ENCODE measurements at regions not wholly inside any gene's neighbourhood (a gene's known extent, or its start where the extent isn't known, plus 50 kb on each side); places are given as distances from the start of the nearest gene placed in this dataset.

DNA sequence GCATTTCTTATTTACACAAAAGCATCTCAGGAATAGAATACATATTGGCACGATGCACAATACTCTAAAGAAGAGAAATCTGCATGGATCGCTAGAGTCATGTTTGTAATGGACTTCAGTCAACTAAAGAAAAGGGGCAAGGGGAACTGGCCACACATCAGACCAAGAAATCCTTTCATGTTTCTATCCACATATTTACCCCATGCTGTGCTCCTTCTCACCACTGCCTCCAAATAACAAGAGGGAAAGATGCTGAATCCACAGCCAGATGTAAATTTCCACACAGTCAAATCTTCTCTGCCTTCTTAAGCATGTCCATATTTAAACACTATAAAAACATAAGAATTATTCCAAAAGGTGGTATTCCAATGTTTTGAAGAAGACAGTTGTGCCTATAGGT lies 67.6 kb downstream of the COX18 start:
- no peak for DNase-seq
- no peaks in the 10 kb centered on the region for H3K36me3 ChIP-seq (replicated peaks; ENCODE audit: control insufficient read depth, insufficient read depth, low read length)
- H3K27me3 ChIP-seq (ENCODE audit: control insufficient read depth, insufficient read depth, low read length) = no peaks in the 10 kb centered on the region
- H3K4me3 ChIP-seq (ENCODE audit: insufficient read depth, low read depth, low read length) = no peak overlapping the region

DNA sequence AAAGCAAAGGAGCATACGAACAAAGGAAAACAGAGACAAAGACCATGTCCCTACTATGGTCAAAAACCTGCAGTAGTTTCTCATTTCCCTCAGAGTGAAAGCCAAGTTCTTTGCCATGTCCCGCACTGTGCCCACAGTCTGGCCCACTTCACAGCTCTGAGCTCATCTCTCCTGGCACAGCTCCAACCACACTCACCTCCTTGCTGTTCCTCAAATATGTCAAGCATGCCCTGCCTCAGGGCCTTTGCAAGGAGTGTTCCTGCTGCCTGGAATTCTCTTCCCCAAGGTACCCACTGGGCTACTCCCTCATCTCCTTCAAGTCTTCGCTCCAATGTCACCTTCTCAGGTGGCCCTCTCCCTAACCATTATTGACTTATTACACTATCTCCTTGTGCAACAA lies 72.1 kb downstream of the COX18 start:
- H3K4me3 ChIP-seq (ENCODE audit: insufficient read depth, low read depth, low read length) = no peak overlapping the region
- H3K36me3 ChIP-seq (replicated peaks; ENCODE audit: control insufficient read depth, insufficient read depth, low read length) = no peaks in the 10 kb centered on the region
- no peak for DNase-seq
- H3K27me3 ChIP-seq (ENCODE audit: control insufficient read depth, insufficient read depth, low read length) = no peaks in the 10 kb centered on the region

DNA sequence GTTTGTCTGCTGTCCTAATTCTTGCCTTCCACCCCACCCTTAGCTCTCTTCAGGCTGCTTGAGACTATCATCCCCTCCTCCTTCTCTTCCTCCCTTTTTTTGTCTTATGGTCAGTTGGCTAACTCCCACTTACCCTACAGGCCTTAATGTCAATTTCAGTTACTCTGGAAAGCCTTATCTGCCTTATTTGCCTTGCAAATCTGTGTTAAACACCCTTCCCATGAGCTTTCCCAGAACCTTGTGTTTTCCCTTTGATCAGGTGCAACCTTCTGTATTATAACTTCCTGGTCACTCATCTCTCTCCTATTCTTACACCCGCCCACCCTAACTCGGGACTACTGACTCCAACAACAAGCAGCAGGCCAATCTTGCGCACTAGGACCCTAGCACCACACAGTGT lies 74.8 kb downstream of the COX18 start:
- H3K4me3 ChIP-seq (ENCODE audit: insufficient read depth, low read depth, low read length) = no peak overlapping the region

DNA sequence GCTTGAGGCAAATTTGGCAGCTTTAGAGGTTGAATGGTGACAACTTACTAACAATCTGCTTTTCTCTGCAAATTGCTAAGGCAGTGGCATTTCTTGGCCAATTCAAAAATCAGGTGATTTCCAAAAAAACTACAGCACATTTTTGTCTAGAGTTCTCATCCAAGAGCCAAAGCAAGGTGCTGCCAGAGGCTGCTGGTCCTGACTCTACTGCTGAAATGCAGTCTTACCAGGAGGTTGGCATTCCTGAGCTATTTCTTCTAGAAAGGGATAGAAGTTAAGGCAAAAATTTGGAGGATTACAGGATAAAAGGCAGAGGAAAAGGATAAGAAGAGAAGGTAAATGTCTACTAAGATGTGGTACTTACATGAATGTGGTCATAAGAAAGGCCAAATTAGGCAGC lies 75.6 kb downstream of the COX18 start:
- Histone ChIP-seq H3K36me3 (replicated peaks; ENCODE audit: control insufficient read depth, insufficient read depth, low read length) (no peaks in the 10 kb centered on the region), H3K27me3 (ENCODE audit: control insufficient read depth, insufficient read depth, low read length) (no peaks in the 10 kb centered on the region), H3K4me3 (ENCODE audit: insufficient read depth, low read depth, low read length) (no peak overlapping the region)
- no peak for DNase-seq

More for the DNA sequence above, 74.8 kb downstream of the COX18 start:
- no peak for DNase-seq
- Histone ChIP-seq H3K27me3 (ENCODE audit: control insufficient read depth, insufficient read depth, low read length) (no peaks in the 10 kb centered on the region), H3K36me3 (replicated peaks; ENCODE audit: control insufficient read depth, insufficient read depth, low read length) (no peaks in the 10 kb centered on the region)

DNA sequence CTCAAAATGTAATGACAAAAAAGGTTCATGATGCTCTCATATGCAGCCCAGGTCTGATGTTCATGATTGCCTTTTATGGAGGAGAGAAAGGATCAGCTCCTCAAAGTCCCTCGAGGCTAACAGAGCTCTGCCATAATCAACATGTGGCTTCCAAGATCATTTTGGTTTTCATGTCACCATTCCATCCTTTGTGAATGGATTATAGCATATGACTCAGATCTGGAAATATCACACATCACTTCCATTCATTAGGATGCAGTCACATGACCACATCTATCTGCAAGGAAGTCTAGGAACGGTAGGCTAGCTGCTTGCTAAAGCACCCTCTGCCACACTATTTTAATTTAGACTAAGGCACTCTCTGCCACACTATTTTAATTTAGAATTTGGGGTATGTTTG lies 77.6 kb downstream of the COX18 start:
- Histone ChIP-seq H3K36me3 (replicated peaks; ENCODE audit: control insufficient read depth, insufficient read depth, low read length) (no peaks in the 10 kb centered on the region), H3K4me3 (ENCODE audit: insufficient read depth, low read depth, low read length) (no peak overlapping the region), H3K27me3 (ENCODE audit: control insufficient read depth, insufficient read depth, low read length) (no peaks in the 10 kb centered on the region)
- no peak for DNase-seq

DNA sequence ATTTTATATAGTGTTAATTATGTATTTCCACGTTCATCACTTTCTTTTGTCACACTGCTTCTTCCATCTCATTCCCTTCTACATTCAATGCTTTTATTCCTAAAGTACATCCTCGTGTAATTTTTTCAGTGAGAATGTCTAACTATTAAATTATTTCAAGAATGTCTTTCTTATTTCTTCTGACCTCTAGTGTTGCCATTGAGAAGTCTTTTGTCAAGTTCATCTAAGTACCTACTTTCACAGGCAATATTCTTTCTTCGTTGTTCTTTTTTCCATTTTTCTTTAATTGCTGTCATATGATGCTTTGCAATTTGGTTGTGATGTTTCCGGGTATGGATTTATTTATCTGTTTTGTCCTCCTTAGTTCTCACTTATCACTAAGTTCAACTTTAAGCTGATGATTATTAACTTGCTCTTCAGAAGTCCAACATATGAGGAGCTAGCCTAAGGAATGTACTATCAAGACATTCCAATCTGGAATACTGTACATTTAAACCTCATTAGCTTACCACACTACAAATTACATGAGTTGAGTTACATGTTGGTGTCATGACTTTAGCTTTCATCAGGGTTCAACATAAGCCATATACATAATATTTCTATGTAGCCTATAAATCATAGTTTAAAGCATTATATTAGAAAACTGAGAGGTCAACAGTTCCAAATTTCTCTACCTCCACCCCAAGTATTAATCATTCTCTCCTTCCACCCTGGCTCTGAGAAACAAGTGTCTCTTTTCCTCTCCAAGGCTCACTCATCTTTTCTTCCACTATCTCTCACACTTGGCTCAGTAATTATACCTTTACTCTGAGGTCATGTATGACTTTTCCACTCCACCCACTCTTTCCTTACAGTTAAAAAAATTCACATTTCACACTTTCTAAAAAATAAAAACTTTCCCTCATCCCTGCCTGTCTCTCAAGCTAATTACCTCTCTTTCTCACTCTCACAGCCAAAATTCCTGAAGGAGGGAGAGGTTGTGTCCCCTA lies 81.5 kb downstream of the COX18 start:
- H3K4me3 ChIP-seq (ENCODE audit: insufficient read depth, low read depth, low read length) = no peak overlapping the region
- H3K36me3 ChIP-seq (replicated peaks; ENCODE audit: control insufficient read depth, insufficient read depth, low read length) = no peaks in the 10 kb centered on the region
- no peaks in the 10 kb centered on the region for H3K27me3 ChIP-seq (ENCODE audit: control insufficient read depth, insufficient read depth, low read length)
- DNase-seq = no peak

DNA sequence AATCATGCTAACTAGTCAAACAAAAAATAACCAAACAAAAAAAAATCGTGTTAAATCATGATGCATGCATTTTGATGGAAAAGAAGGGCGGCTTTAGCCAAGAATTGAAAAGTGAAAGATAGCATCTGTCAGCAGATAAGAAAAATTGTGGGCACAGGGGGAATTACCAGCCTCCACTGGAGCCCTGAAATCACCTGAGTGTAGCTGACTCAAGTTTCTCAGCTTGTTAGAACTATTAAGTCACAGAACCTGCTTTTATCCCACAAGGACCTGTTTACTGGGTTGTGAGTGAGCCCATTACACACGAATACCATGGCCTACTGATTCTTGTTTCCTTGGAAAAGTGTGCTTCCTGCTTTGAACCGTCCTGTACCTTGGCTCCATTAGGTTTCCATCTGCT lies 85.2 kb downstream of the COX18 start:
- no peaks in the 10 kb centered on the region for H3K27me3 ChIP-seq (ENCODE audit: control insufficient read depth, insufficient read depth, low read length)
- DNase-seq = no peak
- no peak overlapping the region for H3K4me3 ChIP-seq (ENCODE audit: insufficient read depth, low read depth, low read length)
- H3K36me3 ChIP-seq (replicated peaks; ENCODE audit: control insufficient read depth, insufficient read depth, low read length) = no peaks in the 10 kb centered on the region

DNA sequence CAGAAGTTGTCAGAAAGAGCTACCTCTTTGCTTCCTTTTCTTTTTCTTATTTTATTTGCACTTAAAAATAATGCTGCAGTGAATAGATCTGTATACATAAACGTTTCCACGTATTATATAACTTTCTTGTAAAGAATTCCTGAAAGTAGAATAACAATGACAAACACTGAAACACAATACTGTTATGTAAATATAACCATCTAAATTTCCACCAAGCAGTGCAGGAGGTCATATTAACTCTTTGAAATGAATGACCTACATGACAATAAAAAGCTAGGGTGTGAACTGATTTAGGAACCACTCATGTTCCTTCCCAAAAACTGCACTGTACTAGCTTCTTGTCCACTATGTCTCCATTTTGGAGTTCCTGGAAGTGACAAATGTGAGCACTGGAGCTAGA lies 85.8 kb downstream of the COX18 start:
- no peak overlapping the region for H3K4me3 ChIP-seq (ENCODE audit: insufficient read depth, low read depth, low read length)
- H3K27me3 ChIP-seq (ENCODE audit: control insufficient read depth, insufficient read depth, low read length) = no peaks in the 10 kb centered on the region
- no peak for DNase-seq
- no peaks in the 10 kb centered on the region for H3K36me3 ChIP-seq (replicated peaks; ENCODE audit: control insufficient read depth, insufficient read depth, low read length)

DNA sequence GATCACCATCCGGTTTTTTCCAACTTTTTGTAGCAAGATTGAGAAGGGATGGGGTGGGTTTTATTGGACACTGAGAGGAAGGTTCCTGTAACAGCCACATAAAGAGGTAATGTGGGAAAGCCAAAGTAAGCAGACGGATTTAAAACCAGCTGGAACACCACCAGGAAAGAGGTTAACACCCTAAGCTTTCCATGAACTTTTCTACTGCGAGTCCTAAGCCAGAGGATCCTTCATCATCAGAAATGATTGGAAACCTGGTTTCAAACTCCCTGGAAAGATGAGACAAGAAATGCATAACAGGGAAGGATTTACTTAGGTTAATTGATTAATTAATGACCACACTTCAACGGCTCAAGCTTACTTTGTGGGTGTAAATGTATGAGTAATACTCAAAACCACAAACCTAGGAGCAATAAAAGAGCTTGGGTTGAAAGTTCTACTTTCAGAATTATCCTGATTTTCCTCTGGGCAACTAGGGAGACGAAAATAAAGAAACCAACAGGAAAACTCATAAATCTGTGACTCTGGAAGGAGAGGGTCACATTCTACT lies 91.5 kb downstream of the COX18 start:
- Histone ChIP-seq H3K36me3 (replicated peaks; ENCODE audit: control insufficient read depth, insufficient read depth, low read length) (no peaks in the 10 kb centered on the region), H3K27me3 (ENCODE audit: control insufficient read depth, insufficient read depth, low read length) (no peaks in the 10 kb centered on the region), H3K4me3 (ENCODE audit: insufficient read depth, low read depth, low read length) (no peak overlapping the region)
- no peak for DNase-seq

DNA sequence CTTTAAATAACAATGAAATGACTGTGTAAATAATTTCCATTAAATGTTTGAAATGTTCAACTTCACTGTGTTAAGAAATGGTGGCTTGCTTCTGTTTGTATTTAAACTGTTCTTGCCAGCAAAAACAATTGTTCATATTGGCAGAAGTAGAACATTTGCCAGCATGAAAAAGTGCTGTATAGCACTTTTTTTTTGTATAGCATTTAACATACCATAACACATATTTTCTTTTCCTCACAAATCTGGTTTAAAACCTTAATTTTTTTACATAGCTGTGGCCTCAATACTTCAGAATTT lies 94.1 kb downstream of the COX18 start:
- DNase-seq = no peak
- Histone ChIP-seq H3K36me3 (replicated peaks; ENCODE audit: control insufficient read depth, insufficient read depth, low read length) (no peaks in the 10 kb centered on the region), H3K4me3 (ENCODE audit: insufficient read depth, low read depth, low read length) (no peak overlapping the region), H3K27me3 (ENCODE audit: control insufficient read depth, insufficient read depth, low read length) (no peaks in the 10 kb centered on the region)

DNA sequence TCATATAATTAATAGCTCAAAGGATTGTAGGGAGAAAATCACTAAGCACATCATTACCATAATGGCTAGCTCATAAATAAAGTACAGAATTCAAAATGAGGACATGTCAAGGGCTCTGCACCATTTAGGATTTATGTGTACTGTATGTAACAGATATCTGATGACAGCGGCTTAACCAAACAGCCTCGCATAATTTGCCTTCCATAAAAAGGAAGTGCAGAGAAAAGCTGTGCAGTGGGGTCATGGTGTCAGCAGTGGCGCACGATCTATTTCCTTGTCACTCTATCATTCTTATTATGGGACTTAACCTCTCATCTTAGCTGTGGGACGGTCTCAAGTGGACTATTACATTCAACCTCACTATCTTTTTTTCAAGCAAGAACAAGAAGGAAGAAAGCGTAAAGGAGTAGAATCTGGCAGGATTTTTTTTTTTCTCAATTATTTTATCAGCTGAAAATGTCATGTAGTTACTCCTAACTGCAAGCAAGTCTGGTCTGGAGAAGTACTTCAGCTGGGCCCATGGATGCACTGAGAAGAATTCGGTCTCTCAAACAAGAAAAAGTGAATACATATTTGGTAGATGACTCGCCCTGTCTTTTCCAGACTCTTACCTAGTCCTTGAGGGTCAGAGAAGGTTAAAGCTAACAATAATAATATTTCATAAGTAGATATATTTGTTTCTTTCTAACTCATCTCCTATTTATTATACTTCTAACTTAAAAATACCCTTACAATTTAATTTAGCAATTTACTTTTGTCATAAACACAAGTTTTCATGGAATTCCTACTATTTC lies 94.6 kb downstream of the COX18 start:
- no peak for DNase-seq
- H3K4me3 ChIP-seq (ENCODE audit: insufficient read depth, low read depth, low read length) = no peak overlapping the region
- H3K27me3 ChIP-seq (ENCODE audit: control insufficient read depth, insufficient read depth, low read length) = no peaks in the 10 kb centered on the region
- no peaks in the 10 kb centered on the region for H3K36me3 ChIP-seq (replicated peaks; ENCODE audit: control insufficient read depth, insufficient read depth, low read length)

DNA sequence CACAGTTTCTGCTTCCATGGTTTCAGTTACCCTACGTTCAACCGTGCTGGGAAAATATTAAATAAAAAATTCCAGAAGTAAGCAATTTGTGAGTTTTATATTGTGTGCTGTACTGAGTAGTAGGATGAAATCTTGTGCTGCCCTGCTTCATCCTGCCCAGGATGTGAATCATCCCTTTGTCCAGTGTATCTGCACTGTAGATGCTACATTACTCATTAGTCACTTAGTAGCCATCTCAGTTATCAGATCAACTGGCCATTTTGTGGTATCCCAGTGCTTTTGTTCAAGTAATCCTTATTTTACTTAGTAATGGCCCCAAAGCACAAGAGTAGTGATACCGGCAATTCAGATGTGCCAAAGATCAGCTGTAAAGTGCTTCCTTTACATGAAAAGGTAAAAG lies 97.9 kb downstream of the COX18 start:
- no peaks in the 10 kb centered on the region for H3K27me3 ChIP-seq (ENCODE audit: control insufficient read depth, insufficient read depth, low read length)
- H3K36me3 ChIP-seq (replicated peaks; ENCODE audit: control insufficient read depth, insufficient read depth, low read length) = no peaks in the 10 kb centered on the region
- H3K4me3 ChIP-seq (ENCODE audit: insufficient read depth, low read depth, low read length) = no peak overlapping the region
- DNase-seq = no peak

DNA sequence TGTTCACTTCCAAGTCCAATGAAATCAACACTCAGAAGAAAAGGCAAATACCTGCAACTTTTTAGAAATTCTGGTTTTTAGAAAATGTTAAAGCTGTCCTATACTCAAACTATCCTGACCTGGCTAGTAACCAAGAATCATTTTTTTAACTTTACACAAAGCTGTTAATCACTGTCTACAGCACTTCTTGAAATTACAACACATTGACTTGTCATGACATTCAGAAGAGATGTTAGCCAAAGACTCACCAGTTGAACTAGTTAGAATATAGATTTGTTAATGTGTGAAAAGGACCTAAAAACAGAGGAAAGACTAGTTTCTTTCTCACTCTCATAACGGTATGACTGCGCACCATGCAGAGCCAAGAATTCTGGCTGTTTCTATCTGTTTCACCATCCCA lies 98.8 kb downstream of the COX18 start:
- no peaks in the 10 kb centered on the region for H3K36me3 ChIP-seq (replicated peaks; ENCODE audit: control insufficient read depth, insufficient read depth, low read length)
- no peak for DNase-seq
- no peaks in the 10 kb centered on the region for H3K27me3 ChIP-seq (ENCODE audit: control insufficient read depth, insufficient read depth, low read length)
- no peak overlapping the region for H3K4me3 ChIP-seq (ENCODE audit: insufficient read depth, low read depth, low read length)

DNA sequence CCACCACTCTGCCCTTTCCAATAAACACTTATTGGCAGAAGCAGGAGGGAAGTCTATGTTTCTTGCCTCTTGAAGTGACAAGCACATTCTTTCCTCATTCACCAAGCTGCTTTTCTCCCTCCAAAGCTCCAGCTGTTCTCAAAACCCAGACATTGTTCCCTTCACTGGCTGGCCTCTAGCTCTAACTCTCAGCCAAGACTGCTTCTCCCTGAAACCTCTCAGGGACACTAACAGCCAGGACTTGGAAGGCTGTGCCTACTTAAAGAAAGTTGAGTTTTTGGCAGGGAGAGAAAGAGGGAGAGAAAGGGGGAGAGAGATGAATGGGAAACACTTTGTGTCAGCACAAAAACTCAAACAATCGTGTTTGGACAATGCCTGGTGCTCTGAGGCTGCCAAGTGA lies 99.5 kb downstream of the COX18 start:
- Histone ChIP-seq H3K27me3 (ENCODE audit: control insufficient read depth, insufficient read depth, low read length) (no peaks in the 10 kb centered on the region), H3K4me3 (ENCODE audit: insufficient read depth, low read depth, low read length) (no peak overlapping the region), H3K36me3 (replicated peaks; ENCODE audit: control insufficient read depth, insufficient read depth, low read length) (no peaks in the 10 kb centered on the region)
- DNase-seq = no peak

DNA sequence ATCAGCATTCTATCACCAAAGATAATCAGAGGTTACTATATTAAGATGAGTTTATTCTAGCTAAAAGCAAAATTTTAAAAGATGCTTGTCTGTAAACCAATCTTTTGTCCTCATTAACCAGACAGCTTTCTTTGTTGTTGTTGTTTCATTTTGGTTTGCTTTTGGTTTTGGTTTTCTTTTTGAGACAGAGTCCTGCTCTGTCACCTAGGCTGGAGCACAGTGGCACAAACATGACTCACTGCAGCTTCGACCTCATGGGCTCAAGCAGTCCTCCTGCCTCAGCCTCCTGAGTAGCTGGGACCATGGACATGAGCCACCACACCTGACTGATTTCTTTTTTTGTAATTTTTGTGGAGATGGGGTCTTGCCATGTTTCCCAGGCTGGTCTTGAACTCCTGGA lies 102.9 kb downstream of the COX18 start:
- Histone ChIP-seq H3K27me3 (ENCODE audit: control insufficient read depth, insufficient read depth, low read length) (no peaks in the 10 kb centered on the region), H3K36me3 (replicated peaks; ENCODE audit: control insufficient read depth, insufficient read depth, low read length) (no peaks in the 10 kb centered on the region), H3K4me3 (ENCODE audit: insufficient read depth, low read depth, low read length) (no peak overlapping the region)
- no peak for DNase-seq
